GM12878 (cell line): ENCODE measurements at regions not wholly inside any gene's neighbourhood (a gene's known extent, or its start where the extent isn't known, plus 50 kb on each side); places are given as distances from the start of the nearest gene placed in this dataset.
"Not testable (repeated sequence)": the region's sequence is repeated elsewhere in the genome, so short reads cannot be mapped to it uniquely, and the experiment has no call there.

Experiments
- ATF2 ChIP-seq: IDR thresholded peaks from 2 replicates; pipeline ENCODE4 v1.6.1; 2012; ENCODE audit warnings: low read length, inconsistent platforms
- ATF3 ChIP-seq: IDR thresholded peaks from 2 replicates; pipeline ENCODE4 v1.6.1; 2011; ENCODE audit warnings: low read depth, mild to moderate bottlenecking, low read length, moderate library complexity, borderline replicate concordance; ENCODE audit errors: extremely low read depth
- CBX5 ChIP-seq: sonication (generic); IDR thresholded peaks from 2 replicates; pipeline ENCODE4 v1.6.1; 2016; ENCODE audit warnings: low read depth, moderate library complexity, mild to moderate bottlenecking, inconsistent platforms
- CEBPZ ChIP-seq: fragments of 150-350 bp; IDR thresholded peaks from 2 replicates; pipeline ENCODE4 v1.6.1; 2016; ENCODE audit warnings: low read depth, low read length
- CTCF ChIP-seq, 3 experiments: IDR thresholded peaks in 2 of 3; conservative IDR thresholded peaks in 1 of 3; 2 replicates each; pipeline ENCODE4 v1.5.1; 2011; ENCODE audit warnings: low read depth in 3 of 3, low read length in 3 of 3, mild to moderate bottlenecking in 3 of 3, control low read depth in 2 of 3, moderate library complexity in 2 of 3, inconsistent platforms in 1 of 3, mixed read lengths in 1 of 3; ENCODE audit not compliant: control insufficient read depth in 2 of 3, insufficient read depth in 1 of 3; ENCODE audit errors: extremely low read depth in 1 of 3
- HCFC1 ChIP-seq: fragments of 150-350 bp; IDR thresholded peaks from 2 replicates; pipeline ENCODE4 v1.6.1; 2014; ENCODE audit warnings: low read length
- KDM1A ChIP-seq: fragments of 200-600 bp; sonication (generic); IDR thresholded peaks from 2 replicates; pipeline ENCODE4 v1.6.1; 2016; ENCODE audit warnings: borderline replicate concordance
- MAX ChIP-seq: IDR thresholded peaks from 2 replicates; pipeline ENCODE4 v1.6.1; 2012; ENCODE audit warnings: low read depth, low read length, improper control_type of control experiment
- MTA2 ChIP-seq: fragments of 450-650 bp; IDR thresholded peaks from 2 replicates; pipeline ENCODE4 v1.6.1; 2016; ENCODE audit warnings: low read depth, mild to moderate bottlenecking, moderate library complexity
- POLR2A ChIP-seq: IDR thresholded peaks from 2 replicates; pipeline ENCODE4 v1.6.1; 2011; ENCODE audit warnings: low read depth, mild to moderate bottlenecking, low read length
- RB1 ChIP-seq: fragments of 450-650 bp; formaldehyde crosslinking; IDR thresholded peaks from 2 replicates; pipeline ENCODE4 v1.6.1; 2017; ENCODE audit warnings: mild to moderate bottlenecking, borderline replicate concordance
- USF1 ChIP-seq: IDR thresholded peaks from 2 replicates; pipeline ENCODE4 v1.6.1; 2011; ENCODE audit warnings: borderline replicate concordance, low read depth, mild to moderate bottlenecking, moderate library complexity, mixed read lengths, low read length; ENCODE audit not compliant: insufficient read depth; ENCODE audit errors: extremely low read length
- USF2 ChIP-seq: IDR thresholded peaks from 2 replicates; pipeline ENCODE4 v1.6.1; 2011; ENCODE audit warnings: low read depth, low read length, improper control_type of control experiment, borderline replicate concordance

GRCh38 chr22:25301912-25302311, 82.5 kb downstream of the CRYBB2 start:
- not testable (repeated sequence) for TF ChIP-seq USF1; MTA2; HCFC1; KDM1A; USF2; POLR2A; MAX; CBX5; RB1; CTCF (IDR thresholded peaks at IDR 0.05 in 2 of 3, conservative IDR thresholded peaks at IDR 0.05 in 1 of 3; ENCODE audit: control insufficient read depth in 2 of 3, extremely low read depth in 1 of 3, insufficient read depth in 1 of 3, low read depth in 3 of 3, low read length in 3 of 3); CEBPZ; ATF3; ATF2
